ENCODE measurements at regions not wholly inside any gene's neighbourhood (a gene's known extent, or its start where the extent isn't known, plus 50 kb on each side); places are given as distances from the start of the nearest gene placed in this dataset.
"Not testable (repeated sequence)": the region's sequence is repeated elsewhere in the genome, so short reads cannot be mapped to it uniquely, and the experiment has no call there.

DNA sequence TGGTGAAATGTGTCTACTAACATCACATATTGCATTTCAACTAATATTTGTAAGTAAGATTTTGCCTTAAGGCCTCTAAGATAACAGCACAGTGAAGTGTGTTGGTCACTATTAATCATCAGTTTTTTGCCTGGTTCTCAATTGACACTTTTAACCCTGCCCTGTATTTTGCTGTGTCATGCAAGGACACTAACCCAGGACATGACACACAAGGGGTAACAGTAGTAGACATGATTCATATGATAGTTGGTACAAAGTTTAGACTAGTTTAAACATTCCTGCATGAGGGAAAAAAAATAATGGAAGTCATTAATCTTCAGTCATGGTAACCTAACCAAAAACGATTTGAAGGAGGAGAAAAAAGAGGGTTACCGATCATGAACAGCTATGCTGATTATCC is 207.0 kb downstream of the DEPDC1B start:
- BruUV-seq (replicated peaks): no TSS peak
- no peak overlapping the region for H3K27ac Mint-ChIP-seq (ENCODE audit: low read depth, unreplicated experiment)
- POLR2A ChIA-PET: no interaction called here
- H3K9me3 Mint-ChIP-seq (ENCODE audit: unreplicated experiment): no peaks in the 10 kb centered on the region
- TF ChIP-seq, protein P1, sequence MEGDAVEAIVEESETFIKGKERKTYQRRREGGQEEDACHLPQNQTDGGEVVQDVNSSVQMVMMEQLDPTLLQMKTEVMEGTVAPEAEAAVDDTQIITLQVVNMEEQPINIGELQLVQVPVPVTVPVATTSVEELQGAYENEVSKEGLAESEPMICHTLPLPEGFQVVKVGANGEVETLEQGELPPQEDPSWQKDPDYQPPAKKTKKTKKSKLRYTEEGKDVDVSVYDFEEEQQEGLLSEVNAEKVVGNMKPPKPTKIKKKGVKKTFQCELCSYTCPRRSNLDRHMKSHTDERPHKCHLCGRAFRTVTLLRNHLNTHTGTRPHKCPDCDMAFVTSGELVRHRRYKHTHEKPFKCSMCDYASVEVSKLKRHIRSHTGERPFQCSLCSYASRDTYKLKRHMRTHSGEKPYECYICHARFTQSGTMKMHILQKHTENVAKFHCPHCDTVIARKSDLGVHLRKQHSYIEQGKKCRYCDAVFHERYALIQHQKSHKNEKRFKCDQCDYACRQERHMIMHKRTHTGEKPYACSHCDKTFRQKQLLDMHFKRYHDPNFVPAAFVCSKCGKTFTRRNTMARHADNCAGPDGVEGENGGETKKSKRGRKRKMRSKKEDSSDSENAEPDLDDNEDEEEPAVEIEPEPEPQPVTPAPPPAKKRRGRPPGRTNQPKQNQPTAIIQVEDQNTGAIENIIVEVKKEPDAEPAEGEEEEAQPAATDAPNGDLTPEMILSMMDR (IDR thresholded peaks at IDR 0.05; ENCODE audit: unreplicated experiment): no peak
- CTCF ChIA-PET: interaction anchor here (1.2 kb wide), 2 partner anchors 11 to 24 kb away, joined by 3 to 4 read pairs; no protein-coding TSS in a partner anchor
- peaks cover 7% of the 10 kb centered on the region for H3K4me1 Mint-ChIP-seq (ENCODE audit: insufficient read depth, unreplicated experiment)
- DNase-seq (ENCODE audit: unreplicated experiment): peak; percentile 6
- no peaks in the 10 kb centered on the region for H3K36me3 Mint-ChIP-seq (ENCODE audit: insufficient read depth, unreplicated experiment)
- H3K27me3 Mint-ChIP-seq (ENCODE audit: insufficient read depth, unreplicated experiment): peaks cover 33% of the 10 kb centered on the region
- H3K4me3 Mint-ChIP-seq (ENCODE audit: unreplicated experiment): no peak overlapping the region
- intact Hi-C loops (cut with micrococcal nuclease): no loop called here

DNA sequence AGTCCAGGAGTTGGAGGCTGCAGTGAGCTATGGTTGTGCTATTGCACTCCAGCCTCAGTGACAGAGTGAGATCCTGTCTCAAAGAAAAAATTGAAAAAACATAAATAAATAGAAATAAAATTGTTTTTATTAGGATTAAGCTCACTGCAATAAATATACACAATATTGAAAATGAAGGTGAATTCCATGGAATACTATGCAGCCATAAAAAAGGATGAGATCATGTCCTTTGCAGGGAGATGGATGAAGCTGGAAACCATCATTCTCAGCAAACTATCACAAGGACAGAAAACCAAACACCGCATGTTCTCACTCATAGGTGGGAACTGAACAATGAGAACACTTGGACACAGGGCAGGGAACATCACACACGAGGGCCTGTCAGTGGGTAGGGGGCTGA is 207.6 kb downstream of the DEPDC1B start:
- BruUV-seq (replicated peaks); H3K4me1 Mint-ChIP-seq (ENCODE audit: insufficient read depth, unreplicated experiment); DNase-seq (ENCODE audit: unreplicated experiment); H3K36me3 Mint-ChIP-seq (ENCODE audit: insufficient read depth, unreplicated experiment); H3K4me3 Mint-ChIP-seq (ENCODE audit: unreplicated experiment); H3K9me3 Mint-ChIP-seq (ENCODE audit: unreplicated experiment); POLR2A ChIA-PET; H3K27ac Mint-ChIP-seq (ENCODE audit: low read depth, unreplicated experiment); intact Hi-C loops (cut with micrococcal nuclease): not testable (repeated sequence)
- H3K27me3 Mint-ChIP-seq (ENCODE audit: insufficient read depth, unreplicated experiment): peaks cover 33% of the 10 kb centered on the region
- CTCF ChIA-PET: interaction anchor here (1.2 kb wide), 2 partner anchors 10 to 24 kb away, joined by 3 to 4 read pairs; no protein-coding TSS in a partner anchor

DNA sequence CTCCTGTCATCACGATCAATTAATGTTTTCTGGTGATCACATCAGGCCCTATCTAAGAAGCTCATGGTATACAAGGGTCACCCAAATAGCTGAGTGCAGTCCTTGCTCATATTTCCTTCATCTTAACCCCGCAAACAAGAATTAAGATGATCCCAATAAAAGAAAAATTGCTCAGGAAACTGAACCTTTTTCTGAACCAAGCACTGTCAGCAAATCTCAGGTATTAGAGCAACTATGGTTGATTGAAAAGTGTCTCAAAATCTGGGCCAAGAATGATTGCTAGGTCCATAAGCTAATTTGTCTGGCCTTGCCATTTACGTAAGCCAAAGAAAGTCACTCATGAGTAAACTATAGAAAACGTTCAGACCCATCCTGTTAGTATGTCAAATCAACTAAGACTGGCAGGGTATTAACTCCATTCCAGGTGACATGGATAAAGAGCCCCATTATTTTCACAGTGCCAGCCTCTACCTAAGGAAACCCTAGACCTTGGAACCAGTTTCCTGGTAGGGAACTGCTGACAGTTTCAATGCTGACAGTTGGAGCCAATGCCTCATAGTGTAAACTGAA is 209.3 kb downstream of the DEPDC1B start:
- CTCF ChIA-PET: no interaction called here

DNA sequence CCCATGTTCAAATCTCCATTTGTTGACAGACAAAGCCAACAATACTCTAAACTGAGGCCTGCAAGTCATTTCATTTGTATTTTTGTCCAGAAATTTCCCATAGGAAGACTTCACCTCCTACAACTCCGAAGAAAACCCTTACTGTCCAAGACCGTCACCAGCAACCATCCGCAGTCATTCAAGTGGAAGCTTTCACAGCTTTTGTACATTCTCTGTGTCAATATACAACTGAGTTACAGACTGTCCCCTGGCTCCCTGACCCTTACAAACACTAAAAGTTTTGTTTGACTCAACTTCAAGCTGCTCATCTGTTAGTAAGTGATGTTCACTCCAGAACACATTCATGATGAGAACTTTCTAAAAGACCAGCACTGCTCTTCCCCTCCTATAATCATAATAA is 210.1 kb downstream of the DEPDC1B start:
- no TSS peak for BruUV-seq (replicated peaks)
- Mint-ChIP-seq H3K4me1 (ENCODE audit: insufficient read depth, unreplicated experiment) (peaks cover 8% of the 10 kb centered on the region), H3K9me3 (ENCODE audit: unreplicated experiment) (no peaks in the 10 kb centered on the region), H3K27me3 (ENCODE audit: insufficient read depth, unreplicated experiment) (peaks cover 38% of the 10 kb centered on the region), H3K27ac (ENCODE audit: low read depth, unreplicated experiment) (no peak overlapping the region), H3K36me3 (ENCODE audit: insufficient read depth, unreplicated experiment) (no peaks in the 10 kb centered on the region), H3K4me3 (ENCODE audit: unreplicated experiment) (no peak overlapping the region)
- CTCF ChIA-PET: no interaction called here
- DNase-seq (ENCODE audit: unreplicated experiment): no peak
- POLR2A ChIA-PET: no interaction called here
- TF ChIP-seq, protein P1 (IDR thresholded peaks at IDR 0.05; ENCODE audit: unreplicated experiment): no peak
- intact Hi-C loops (cut with micrococcal nuclease): no loop called here

More for the DNA sequence above, 209.3 kb downstream of the DEPDC1B start:
- no TSS peak for BruUV-seq (replicated peaks)
- intact Hi-C loops (cut with micrococcal nuclease): no loop called here
- POLR2A ChIA-PET: no interaction called here
- no peak overlapping the region for H3K4me3 Mint-ChIP-seq (ENCODE audit: unreplicated experiment)
- H3K4me1 Mint-ChIP-seq (ENCODE audit: insufficient read depth, unreplicated experiment): peaks cover 8% of the 10 kb centered on the region
- TF ChIP-seq, protein P1 (IDR thresholded peaks at IDR 0.05; ENCODE audit: unreplicated experiment): no peak
- H3K27ac Mint-ChIP-seq (ENCODE audit: low read depth, unreplicated experiment): no peak overlapping the region
- H3K36me3 Mint-ChIP-seq (ENCODE audit: insufficient read depth, unreplicated experiment): no peaks in the 10 kb centered on the region
- H3K9me3 Mint-ChIP-seq (ENCODE audit: unreplicated experiment): no peaks in the 10 kb centered on the region
- no peak for DNase-seq (ENCODE audit: unreplicated experiment)
- peaks cover 38% of the 10 kb centered on the region for H3K27me3 Mint-ChIP-seq (ENCODE audit: insufficient read depth, unreplicated experiment)

DNA sequence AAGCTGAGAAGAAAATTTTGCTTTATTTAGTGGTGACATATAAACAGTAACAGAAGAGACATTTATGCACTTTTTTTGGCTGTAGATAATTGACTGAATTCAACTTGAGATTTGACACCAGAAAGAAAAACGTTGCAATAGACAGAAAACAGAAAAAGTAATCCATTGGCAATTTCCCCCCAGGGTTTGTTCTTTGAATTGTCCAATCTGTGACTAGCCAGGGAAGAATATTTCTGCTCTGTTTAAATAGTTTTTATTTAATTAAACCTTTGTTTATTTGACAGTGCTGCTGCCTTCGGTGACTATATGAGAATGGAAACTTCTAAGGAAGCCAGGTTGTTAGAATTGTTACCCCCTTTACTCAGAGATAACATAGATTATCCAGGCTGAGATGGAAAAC is 210.6 kb downstream of the DEPDC1B start:
- ChIA-PET POLR2A (no interaction called here), CTCF (no interaction called here)
- H3K4me1 Mint-ChIP-seq (ENCODE audit: insufficient read depth, unreplicated experiment): peaks cover 8% of the 10 kb centered on the region
- TF ChIP-seq, protein P1 (IDR thresholded peaks at IDR 0.05; ENCODE audit: unreplicated experiment): no peak
- intact Hi-C loops (cut with micrococcal nuclease): no loop called here
- H3K36me3 Mint-ChIP-seq (ENCODE audit: insufficient read depth, unreplicated experiment): no peaks in the 10 kb centered on the region
- no peak overlapping the region for H3K27ac Mint-ChIP-seq (ENCODE audit: low read depth, unreplicated experiment)
- peaks cover 38% of the 10 kb centered on the region for H3K27me3 Mint-ChIP-seq (ENCODE audit: insufficient read depth, unreplicated experiment)
- H3K4me3 Mint-ChIP-seq (ENCODE audit: unreplicated experiment): no peak overlapping the region
- no TSS peak for BruUV-seq (replicated peaks)
- no peaks in the 10 kb centered on the region for H3K9me3 Mint-ChIP-seq (ENCODE audit: unreplicated experiment)
- DNase-seq (ENCODE audit: unreplicated experiment): no peak

Data from MCF 10A (cell line).